ENCODE measurements at regions not wholly inside any gene's neighbourhood (a gene's known extent, or its start where the extent isn't known, plus 50 kb on each side); places are given as distances from the start of the nearest gene placed in this dataset.

DNA sequence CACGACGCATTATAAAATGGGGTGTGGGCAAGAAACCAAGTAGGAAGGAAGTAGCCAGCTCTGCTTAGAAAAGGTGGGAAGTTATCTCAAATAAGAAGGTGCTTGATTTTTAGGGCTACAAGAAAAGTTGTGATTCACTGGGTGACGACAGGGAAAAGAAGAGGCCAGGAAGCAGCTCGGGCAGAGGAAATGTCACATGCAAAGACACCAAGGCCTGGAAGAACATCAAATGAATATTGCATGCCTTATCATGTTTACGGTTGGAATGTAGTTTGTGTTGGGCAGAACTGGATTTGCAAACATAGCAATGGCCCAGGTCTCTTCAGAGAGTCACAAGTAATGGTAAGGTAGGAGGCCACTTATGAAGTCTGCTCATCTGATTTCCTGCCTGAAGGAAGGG is 610.6 kb downstream of the IRS1 start:
- TF ChIP-seq, protein P1, sequence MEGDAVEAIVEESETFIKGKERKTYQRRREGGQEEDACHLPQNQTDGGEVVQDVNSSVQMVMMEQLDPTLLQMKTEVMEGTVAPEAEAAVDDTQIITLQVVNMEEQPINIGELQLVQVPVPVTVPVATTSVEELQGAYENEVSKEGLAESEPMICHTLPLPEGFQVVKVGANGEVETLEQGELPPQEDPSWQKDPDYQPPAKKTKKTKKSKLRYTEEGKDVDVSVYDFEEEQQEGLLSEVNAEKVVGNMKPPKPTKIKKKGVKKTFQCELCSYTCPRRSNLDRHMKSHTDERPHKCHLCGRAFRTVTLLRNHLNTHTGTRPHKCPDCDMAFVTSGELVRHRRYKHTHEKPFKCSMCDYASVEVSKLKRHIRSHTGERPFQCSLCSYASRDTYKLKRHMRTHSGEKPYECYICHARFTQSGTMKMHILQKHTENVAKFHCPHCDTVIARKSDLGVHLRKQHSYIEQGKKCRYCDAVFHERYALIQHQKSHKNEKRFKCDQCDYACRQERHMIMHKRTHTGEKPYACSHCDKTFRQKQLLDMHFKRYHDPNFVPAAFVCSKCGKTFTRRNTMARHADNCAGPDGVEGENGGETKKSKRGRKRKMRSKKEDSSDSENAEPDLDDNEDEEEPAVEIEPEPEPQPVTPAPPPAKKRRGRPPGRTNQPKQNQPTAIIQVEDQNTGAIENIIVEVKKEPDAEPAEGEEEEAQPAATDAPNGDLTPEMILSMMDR (IDR thresholded peaks at IDR 0.05; ENCODE audit: insufficient read depth, low read length) = no peak
- TF ChIP-seq SPI1 (IDR thresholded peaks at IDR 0.05; ENCODE audit: borderline replicate concordance, low read depth) = no peak
